HG03432 (cell line): ENCODE measurements at regions not wholly inside any gene's neighbourhood (a gene's known extent, or its start where the extent isn't known, plus 50 kb on each side); places are given as distances from the start of the nearest gene placed in this dataset.

Source experiments
- ATAC-seq: cut with Tn5 transposase; IDR thresholded peaks from one replicate; pipeline ENCODE4 v1.9.1; 2021; ENCODE audit warnings: mild to moderate bottlenecking, moderate library complexity; ENCODE audit not compliant: unreplicated experiment

GRCh38 chr15:96878129-96878528 lies 547.6 kb downstream of the NR2F2 start:
- ATAC-seq: no peak

- ATAC-seq: no peak
Observed at GRCh38 chr15:96882121-96882772, 551.7 kb downstream of the NR2F2 start.

DNA sequence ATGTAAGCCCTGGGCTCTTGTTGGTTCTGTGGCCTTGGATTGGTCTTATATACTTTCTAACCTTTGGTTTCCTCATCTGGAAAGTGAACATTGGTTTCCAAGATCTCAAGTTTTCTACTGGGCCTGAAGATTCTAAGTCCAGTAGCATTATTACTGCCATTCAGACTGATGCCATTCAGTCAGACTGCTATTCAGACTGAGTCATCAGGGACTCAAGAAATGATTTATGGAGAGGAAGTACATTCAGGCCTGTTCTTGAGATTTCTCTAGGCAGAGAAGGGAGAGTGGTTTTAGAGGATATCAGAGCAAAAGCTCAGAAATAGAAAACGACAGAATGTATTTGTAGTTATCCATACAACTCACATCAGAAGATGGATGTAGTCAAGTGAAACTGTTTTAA lies 557.2 kb downstream of the NR2F2 start:
- no peak for ATAC-seq

DNA sequence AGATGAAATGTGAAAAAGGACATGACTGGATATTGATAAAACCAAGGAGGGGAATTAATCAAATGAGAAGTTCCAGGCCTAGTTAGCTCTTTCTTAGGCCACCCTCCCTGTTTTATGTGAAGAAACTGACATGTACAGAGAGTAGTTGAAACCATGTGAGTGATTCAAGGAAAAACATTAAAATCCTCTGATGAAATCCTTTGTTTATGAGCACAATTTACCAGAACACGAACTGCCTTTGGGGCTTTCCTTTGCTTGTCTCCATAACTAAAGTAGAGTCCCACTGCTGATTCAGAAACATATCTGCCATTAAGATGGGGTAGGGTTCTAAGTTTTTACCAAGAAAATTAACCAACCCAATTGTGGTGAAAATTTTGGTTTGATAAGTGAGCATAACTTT lies 558.3 kb downstream of the NR2F2 start:
- no peak for ATAC-seq

DNA sequence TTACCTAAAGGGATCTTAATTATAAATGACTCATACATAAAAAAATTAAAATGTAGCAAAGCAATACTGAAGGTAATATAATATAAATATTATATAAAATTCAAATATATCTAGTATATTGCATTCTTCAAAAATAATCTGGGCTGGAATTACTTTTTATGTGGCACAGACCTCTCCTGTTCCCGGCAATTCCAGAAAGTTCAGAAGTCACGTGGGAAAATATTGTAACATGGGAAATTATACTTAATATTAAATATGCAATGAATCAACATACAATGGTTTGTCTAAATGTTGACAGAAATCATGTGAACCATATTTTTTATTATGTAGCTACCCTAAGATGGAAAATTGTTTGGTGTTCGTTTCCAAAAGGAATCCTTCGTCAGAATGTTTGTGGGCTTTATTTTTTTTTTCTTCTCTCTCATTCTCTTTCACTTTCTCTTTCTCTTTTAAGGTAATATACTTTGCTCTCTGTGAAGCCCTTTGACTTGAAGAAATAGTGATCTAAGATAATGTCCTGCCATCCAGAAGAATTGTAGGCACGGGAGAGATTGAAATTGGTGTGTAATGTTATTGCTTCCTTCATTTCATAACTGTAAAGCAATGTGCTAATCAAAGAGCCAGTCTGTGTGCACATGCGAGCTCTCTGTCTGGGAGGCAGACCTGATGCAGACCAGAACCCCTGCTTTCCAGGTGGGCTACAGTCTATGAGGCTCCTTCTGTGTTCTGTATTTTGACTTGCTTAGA lies 559.4 kb downstream of the NR2F2 start:
- ATAC-seq: peak; percentile 71

- ATAC-seq: no peak
Observed at GRCh38 chr15:96891046-96891445, 560.5 kb downstream of the NR2F2 start.

- peak; percentile 47 for ATAC-seq
Observed at GRCh38 chr15:96893159-96893906, 562.8 kb downstream of the NR2F2 start.

DNA sequence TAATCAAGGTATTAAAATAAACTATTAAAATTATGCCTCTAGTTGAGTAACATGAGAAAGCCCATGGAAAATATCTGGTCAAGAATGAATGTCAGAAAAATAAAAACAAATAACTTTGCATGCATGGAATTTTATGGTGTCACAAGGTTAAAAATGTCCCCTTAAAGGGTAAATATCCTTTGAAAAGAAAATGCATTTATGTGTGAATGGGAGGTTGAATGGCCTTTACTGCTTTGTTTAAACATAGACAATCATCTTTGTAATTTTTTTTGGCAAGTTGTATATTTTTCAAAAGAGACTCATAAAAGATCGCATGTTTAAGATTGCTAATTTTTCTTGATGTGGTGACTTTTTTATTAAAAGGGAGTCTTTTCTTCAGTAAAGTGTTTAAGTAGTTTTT lies 564.2 kb downstream of the NR2F2 start:
- no peak for ATAC-seq

- peak; percentile 45 for ATAC-seq
Observed at GRCh38 chr15:96896766-96897165, 566.3 kb downstream of the NR2F2 start.

DNA sequence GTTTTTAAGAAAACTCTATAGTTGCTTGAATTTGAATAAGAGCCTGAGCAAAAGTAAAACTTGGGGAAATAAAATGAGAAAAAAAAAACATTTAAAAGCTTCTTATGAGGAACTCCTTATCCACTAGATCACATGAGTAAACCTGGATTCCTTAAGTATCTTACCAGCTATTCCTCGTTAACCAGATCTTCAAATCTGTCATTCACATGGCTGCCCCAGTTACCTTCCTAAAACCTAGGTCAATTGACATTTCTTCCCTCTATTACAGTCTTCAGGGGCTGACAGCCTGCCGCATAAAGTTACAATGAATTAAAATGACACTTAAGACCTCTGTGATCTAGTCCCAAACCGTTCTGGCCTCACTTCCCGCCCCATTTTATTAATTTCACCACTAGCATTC lies 583.6 kb downstream of the NR2F2 start:
- ATAC-seq: no peak

DNA sequence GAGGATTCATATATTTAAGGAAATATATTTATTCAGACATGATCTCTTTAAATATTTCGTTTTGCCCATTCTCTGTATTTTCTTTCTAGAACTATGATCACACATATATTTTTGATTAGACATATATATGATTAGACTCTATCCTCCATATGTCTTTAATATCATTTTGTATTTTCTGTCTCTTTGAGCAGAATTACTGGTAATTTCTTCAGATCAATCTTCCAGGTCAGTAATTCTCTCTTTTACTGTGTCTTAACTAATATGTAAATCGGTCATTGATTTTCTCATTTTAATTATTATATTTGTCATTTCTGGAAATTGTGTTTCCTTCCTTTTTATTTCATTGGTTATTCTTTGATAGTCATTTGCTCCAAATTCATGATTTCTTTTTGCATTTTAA lies 586.2 kb downstream of the NR2F2 start:
- no peak for ATAC-seq

DNA sequence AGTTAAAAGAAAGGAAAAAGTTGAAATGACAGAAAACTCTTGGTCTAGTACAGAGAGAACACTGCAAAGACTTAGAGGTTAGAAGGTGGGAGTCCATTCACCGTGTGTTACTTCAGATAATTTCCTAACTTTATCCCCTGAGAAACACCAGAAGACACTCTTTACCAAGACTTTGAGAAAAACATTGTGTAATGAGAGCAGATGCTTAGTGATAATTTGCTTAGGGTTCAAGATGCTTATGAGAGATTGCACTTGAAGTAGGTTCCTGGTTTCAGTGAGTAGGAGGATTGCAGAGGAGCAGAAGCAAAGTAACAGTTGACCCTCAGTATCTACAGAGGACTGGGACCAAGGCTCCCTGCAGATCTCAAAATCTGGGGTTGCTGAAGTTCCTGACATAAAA lies 594.1 kb downstream of the NR2F2 start:
- ATAC-seq: no peak

DNA sequence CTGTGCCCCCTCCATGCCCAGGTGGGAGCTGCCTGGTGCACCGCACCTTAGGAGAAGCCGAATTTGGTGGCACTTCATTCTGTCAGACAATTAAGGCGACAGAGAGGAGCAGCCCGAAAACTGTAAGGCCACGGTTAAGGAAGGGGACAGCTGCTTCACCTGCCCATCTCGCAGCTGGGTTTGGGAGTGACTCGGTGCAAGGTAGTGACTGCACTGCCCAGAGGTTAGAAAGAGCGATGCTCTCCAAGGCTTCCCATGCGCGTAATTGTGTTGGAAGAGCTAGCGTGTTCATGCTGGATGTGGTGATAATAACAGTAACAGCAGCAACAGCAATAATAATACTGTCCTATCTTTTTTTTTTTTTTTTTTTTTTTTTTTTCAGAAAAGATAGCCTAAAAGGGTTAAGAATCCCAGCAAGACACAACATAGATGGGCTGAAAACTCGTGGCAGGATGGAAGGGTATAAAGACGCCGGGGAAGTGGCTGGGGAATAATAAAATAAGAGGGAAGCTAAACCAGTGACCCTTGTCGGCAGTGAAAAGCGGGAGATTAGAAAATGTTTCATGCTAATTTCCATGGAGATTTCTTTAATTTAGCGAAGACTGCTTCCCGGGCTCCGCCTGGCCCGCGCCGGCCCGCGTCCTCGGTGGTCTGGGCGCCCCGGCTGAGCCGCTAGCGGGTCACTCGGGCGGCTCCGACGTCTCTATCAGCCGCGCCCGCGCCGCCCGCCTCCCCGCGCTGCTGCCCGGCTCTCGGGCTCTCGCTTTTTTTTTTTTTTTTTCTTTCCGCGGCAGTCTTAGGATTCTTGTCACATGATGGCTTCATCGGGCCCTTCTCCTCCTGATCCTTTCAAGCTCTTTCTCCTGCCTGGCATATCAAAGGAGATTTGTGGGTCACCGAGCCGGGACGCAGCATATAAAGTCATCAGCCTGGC lies 617.1 kb downstream of the NR2F2 start:
- ATAC-seq: no peak

DNA sequence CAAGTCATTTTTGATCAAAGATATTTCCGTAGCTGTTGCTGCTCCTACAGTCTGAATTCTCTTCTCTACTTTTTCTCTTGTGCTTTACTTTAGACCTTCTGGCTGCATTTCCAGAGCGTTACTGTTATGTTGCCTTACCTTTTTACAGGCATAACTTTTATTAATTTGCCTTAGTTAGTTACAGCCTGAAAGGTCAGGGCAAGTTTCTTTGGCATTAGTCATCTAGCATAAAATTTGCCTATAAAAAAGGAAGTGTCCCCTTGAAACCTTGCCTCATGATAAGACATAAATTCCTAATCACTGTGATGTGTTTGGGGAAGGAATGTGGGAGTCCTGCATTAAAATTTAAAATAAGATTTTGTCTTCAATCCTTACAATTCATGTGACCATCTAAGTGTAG lies 618.5 kb downstream of the NR2F2 start:
- ATAC-seq: no peak

GRCh38 chr15:96958721-96959120 lies 628.2 kb downstream of the NR2F2 start:
- no peak for ATAC-seq

DNA sequence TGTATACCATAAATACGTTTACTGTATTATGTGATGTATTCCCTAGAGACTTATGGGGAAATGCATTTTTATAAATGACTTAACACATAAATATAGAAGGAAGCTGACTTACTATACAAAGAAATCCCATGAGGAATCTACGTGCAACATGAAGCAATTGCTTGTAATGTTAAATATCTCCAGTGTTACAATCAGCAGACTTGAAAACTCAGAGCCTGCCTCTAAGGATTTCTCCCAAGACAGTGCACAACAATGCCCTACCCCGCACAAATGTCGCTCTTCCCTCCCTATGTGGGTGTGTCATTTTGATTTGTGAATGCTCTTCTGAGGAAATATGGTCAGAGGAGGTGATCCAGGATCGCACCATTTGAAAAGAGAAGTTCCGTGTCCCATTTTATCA lies 629.0 kb downstream of the NR2F2 start:
- ATAC-seq: no peak

GRCh38 chr15:96960711-96961480 lies 630.4 kb downstream of the NR2F2 start:
- no peak for ATAC-seq

- no peak for ATAC-seq
Observed at GRCh38 chr15:96966554-96966953, 636.1 kb downstream of the NR2F2 start.

- no peak for ATAC-seq
Observed at GRCh38 chr15:96969732-96970710, 639.5 kb downstream of the NR2F2 start.
